GM21717 (cell line): ENCODE measurements at regions not wholly inside any gene's neighbourhood (a gene's known extent, or its start where the extent isn't known, plus 50 kb on each side); places are given as distances from the start of the nearest gene placed in this dataset.

Experiments used
- ATAC-seq: cut with Tn5 transposase; IDR thresholded peaks from one replicate; pipeline ENCODE4 v1.9.1; 2021; ENCODE audit warnings: mild to moderate bottlenecking, moderate library complexity; ENCODE audit not compliant: unreplicated experiment

DNA sequence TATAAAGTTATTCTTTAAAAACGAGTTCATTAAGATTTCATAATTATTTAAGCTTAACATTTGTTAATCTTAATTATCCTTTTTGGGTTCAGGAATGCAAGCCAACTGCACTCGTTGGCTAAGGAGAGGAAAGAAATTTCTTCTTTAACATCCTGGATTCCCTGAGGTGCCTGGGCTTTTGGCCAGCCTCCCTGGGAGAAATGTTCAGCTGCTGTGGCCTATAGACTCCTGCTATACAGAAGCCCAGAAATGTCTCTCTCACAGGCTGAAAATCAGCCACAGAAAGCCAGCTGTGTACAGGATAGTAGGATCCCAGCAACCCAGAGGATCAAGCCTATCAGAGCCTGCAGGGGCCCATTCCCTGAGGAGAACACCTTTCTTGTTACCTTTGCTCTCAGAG, 430.3 kb downstream of the XIRP2 start:
- no peak for ATAC-seq

DNA sequence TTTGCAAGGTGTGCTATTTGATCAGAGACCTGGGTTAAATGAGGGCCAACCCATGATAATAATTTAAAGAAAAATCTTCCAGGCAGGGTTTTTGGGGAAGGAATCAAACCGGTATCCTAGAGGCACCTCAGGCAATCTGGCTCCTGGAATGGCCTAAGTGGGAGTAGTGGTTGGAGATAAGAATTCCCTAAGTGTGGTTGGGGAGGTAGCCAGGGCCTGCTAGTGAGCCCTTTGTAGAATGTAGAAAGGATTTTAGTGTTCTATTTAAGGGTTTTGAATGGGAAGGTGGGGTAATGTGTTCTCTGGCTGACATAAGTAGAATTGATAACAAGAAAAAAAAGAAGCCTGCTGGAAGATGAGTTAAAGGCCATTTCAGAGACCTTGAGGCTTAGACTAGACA, 422.2 kb downstream of the XIRP2 start:
- no peak for ATAC-seq
